HepG2 (cell line): ENCODE measurements at regions not wholly inside any gene's neighbourhood (a gene's known extent, or its start where the extent isn't known, plus 50 kb on each side); places are given as distances from the start of the nearest gene placed in this dataset.

ENCODE experiments used
- BCL6 ChIP-seq: IDR thresholded peaks from 2 replicates; pipeline ENCODE4 v1.6.1; 2016; ENCODE audit warnings: missing genetic modification reagents, missing compliant biosample characterization
- CEBPG ChIP-seq: IDR thresholded peaks from 2 replicates; pipeline ENCODE4 v1.6.1; 2016
- ESRRA ChIP-seq: sonication (generic); formaldehyde crosslinking; IDR thresholded peaks from 2 replicates; pipeline ENCODE4 v1.5.1; 2020; ENCODE audit warnings: mild to moderate bottlenecking, low read depth, missing genetic modification reagents
- FOXO1 ChIP-seq: sonication (generic); formaldehyde crosslinking; IDR thresholded peaks from 2 replicates; pipeline ENCODE4 v1.4.0; 2020; ENCODE audit warnings: missing genetic modification reagents
- HNF4A ChIP-seq: sonication (generic); formaldehyde crosslinking; IDR thresholded peaks from 2 replicates; pipeline ENCODE4 v1.4.0; 2020; ENCODE audit warnings: missing genetic modification reagents
- MEF2D ChIP-seq: sonication (generic); formaldehyde crosslinking; IDR thresholded peaks from 2 replicates; pipeline ENCODE4 v1.5.1; 2020; ENCODE audit warnings: mild to moderate bottlenecking, missing genetic modification reagents
- NR2F6 ChIP-seq, 2 experiments: IDR thresholded peaks; 2 replicates each; pipeline ENCODE4 v1.6.1; 2016; ENCODE audit warnings: antibody characterized with exemption in 1 of 2, mild to moderate bottlenecking in 1 of 2
- SAFB2 ChIP-seq: sonication (generic); formaldehyde crosslinking; IDR thresholded peaks from 2 replicates; pipeline ENCODE4 v1.5.1; 2020; ENCODE audit warnings: missing genetic modification reagents, low read depth, mild to moderate bottlenecking, borderline replicate concordance
- SALL1 ChIP-seq: sonication (generic); formaldehyde crosslinking; IDR thresholded peaks from 2 replicates; pipeline ENCODE4 v1.8.0; 2022; ENCODE audit warnings: mild to moderate bottlenecking, missing genetic modification reagents
- SOX13 ChIP-seq, 3 experiments: fragments of 450-650 bp in 1 of 3; sonication (generic) in 1 of 3; formaldehyde crosslinking in 1 of 3; IDR thresholded peaks in 2 of 3; conservative IDR thresholded peaks in 1 of 3; 2 replicates each; pipeline versions ENCODE4 v1.5.0 to v1.6.1; 2016 to 2020; ENCODE audit warnings: antibody characterized with exemption in 1 of 3, mild to moderate bottlenecking in 1 of 3, missing compliant biosample characterization in 1 of 3, missing genetic modification reagents in 1 of 3, moderate library complexity in 1 of 3
- SOX6 ChIP-seq, 2 experiments: fragments of 450-650 bp in 1 of 2; sonication (generic) in 1 of 2; formaldehyde crosslinking in 1 of 2; IDR thresholded peaks; 2 replicates each; pipeline versions ENCODE4 v1.4.0 to v1.6.1; 2017 to 2020; ENCODE audit warnings: antibody characterized with exemption in 1 of 2, mild to moderate bottlenecking in 1 of 2, missing genetic modification reagents in 1 of 2
- ZMYM4 ChIP-seq: sonication (generic); formaldehyde crosslinking; IDR thresholded peaks from 2 replicates; pipeline ENCODE4 v1.8.1; 2023; ENCODE audit warnings: mild to moderate bottlenecking, missing genetic modification reagents
- ZSCAN12 ChIP-seq: sonication (generic); formaldehyde crosslinking; IDR thresholded peaks from 2 replicates; pipeline ENCODE4 v1.9.0; 2021; ENCODE audit warnings: mild to moderate bottlenecking, missing genetic modification reagents
- TF ChIP-seq, protein P1 (sequence below): sonication (generic); formaldehyde crosslinking; IDR thresholded peaks from 2 replicates; pipeline ENCODE4 v1.8.0; 2022; ENCODE audit warnings: missing genetic modification reagents, mild to moderate bottlenecking, borderline replicate concordance
- TF ChIP-seq, protein P2 (sequence below): IDR thresholded peaks from 2 replicates; pipeline ENCODE4 v1.4.0; 2020; ENCODE audit warnings: mild to moderate bottlenecking, missing genetic modification reagents
- TF ChIP-seq, protein P3 (sequence below): sonication (generic); formaldehyde crosslinking; IDR thresholded peaks from 2 replicates; pipeline ENCODE4 v1.8.0; 2022; ENCODE audit warnings: mild to moderate bottlenecking, missing genetic modification reagents
- TF ChIP-seq, protein P4 (sequence below): sonication (generic); formaldehyde crosslinking; IDR thresholded peaks from 2 replicates; pipeline ENCODE4 v1.4.0; 2020; ENCODE audit warnings: mild to moderate bottlenecking, missing genetic modification reagents

DNA sequence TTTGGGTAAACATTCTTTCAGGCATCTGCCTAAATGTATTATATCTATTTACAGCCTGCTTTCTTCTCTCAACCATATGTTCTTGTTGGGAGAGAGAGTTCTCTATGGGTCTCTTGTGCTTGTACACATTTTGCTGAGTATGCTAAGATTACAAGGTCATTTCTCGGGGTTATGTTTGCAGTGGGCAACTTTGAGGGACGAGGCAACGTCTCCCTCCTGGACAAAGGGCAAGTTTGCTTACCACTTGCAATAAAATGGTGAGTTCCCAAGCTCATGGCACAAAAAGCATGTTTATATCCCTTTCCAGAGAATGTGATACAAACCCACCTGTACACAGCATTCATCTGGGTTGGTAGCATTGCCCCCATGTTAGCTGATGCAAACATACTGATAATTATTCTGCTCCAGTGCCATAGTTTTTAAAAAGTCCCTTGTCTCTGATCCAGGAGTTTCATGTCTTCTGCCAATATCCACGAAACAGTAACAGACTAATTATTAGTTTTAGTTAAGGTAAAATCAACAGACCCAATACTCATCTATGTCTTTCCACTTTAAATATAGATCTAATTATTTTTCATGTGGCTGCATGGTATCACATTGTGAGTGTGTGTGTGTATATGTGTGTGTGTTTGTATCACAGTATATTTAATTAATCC is 84.2 kb upstream of the MAPK4 start (continued):
- TF ChIP-seq, protein P1, sequence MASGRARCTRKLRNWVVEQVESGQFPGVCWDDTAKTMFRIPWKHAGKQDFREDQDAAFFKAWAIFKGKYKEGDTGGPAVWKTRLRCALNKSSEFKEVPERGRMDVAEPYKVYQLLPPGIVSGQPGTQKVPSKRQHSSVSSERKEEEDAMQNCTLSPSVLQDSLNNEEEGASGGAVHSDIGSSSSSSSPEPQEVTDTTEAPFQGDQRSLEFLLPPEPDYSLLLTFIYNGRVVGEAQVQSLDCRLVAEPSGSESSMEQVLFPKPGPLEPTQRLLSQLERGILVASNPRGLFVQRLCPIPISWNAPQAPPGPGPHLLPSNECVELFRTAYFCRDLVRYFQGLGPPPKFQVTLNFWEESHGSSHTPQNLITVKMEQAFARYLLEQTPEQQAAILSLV (CRISPR knock-in tag), result no peak
- peak; percentile 31; the same call in 1 of the 2 replicates for TF ChIP-seq NR2F6 (IDR thresholded peaks at IDR 0.05)
- TF ChIP-seq NR2F6 (CRISPR knock-in tag; IDR thresholded peaks at IDR 0.05), result peak; percentile 49; the same call in 1 of the 2 replicates
- TF ChIP-seq ZMYM4, result peak; percentile 73; the same call in 1 of the 2 replicates
- no peak for TF ChIP-seq SAFB2 (CRISPR knock-in tag)
- TF ChIP-seq, protein P2, sequence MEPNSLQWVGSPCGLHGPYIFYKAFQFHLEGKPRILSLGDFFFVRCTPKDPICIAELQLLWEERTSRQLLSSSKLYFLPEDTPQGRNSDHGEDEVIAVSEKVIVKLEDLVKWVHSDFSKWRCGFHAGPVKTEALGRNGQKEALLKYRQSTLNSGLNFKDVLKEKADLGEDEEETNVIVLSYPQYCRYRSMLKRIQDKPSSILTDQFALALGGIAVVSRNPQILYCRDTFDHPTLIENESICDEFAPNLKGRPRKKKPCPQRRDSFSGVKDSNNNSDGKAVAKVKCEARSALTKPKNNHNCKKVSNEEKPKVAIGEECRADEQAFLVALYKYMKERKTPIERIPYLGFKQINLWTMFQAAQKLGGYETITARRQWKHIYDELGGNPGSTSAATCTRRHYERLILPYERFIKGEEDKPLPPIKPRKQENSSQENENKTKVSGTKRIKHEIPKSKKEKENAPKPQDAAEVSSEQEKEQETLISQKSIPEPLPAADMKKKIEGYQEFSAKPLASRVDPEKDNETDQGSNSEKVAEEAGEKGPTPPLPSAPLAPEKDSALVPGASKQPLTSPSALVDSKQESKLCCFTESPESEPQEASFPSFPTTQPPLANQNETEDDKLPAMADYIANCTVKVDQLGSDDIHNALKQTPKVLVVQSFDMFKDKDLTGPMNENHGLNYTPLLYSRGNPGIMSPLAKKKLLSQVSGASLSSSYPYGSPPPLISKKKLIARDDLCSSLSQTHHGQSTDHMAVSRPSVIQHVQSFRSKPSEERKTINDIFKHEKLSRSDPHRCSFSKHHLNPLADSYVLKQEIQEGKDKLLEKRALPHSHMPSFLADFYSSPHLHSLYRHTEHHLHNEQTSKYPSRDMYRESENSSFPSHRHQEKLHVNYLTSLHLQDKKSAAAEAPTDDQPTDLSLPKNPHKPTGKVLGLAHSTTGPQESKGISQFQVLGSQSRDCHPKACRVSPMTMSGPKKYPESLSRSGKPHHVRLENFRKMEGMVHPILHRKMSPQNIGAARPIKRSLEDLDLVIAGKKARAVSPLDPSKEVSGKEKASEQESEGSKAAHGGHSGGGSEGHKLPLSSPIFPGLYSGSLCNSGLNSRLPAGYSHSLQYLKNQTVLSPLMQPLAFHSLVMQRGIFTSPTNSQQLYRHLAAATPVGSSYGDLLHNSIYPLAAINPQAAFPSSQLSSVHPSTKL, result peak; percentile 70
- TF ChIP-seq, protein P3, sequence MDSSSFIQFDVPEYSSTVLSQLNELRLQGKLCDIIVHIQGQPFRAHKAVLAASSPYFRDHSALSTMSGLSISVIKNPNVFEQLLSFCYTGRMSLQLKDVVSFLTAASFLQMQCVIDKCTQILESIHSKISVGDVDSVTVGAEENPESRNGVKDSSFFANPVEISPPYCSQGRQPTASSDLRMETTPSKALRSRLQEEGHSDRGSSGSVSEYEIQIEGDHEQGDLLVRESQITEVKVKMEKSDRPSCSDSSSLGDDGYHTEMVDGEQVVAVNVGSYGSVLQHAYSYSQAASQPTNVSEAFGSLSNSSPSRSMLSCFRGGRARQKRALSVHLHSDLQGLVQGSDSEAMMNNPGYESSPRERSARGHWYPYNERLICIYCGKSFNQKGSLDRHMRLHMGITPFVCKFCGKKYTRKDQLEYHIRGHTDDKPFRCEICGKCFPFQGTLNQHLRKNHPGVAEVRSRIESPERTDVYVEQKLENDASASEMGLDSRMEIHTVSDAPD (CRISPR knock-in tag), result 0 out of 2 replicates have a peak, but pooled peaks have one; percentile 26
- no peak for TF ChIP-seq CEBPG (CRISPR knock-in tag)
- peak; percentile 50; the same call in 1 of the 2 replicates for TF ChIP-seq SALL1 (CRISPR knock-in tag)
- TF ChIP-seq HNF4A (CRISPR knock-in tag), result peak; percentile 80
- TF ChIP-seq ZSCAN12, result no peak
- TF ChIP-seq SOX13 (IDR thresholded peaks at IDR 0.05), result no peak
- peak in 1 of 2 experiments; percentile 28; a peak in 1 of 4 replicates for TF ChIP-seq SOX13 (CRISPR knock-in tag; conservative IDR thresholded peaks at IDR 0.05 in 1 of 2, IDR thresholded peaks at IDR 0.05 in 1 of 2)
- no peak for TF ChIP-seq MEF2D (CRISPR knock-in tag)
- peak; percentile 54 for TF ChIP-seq BCL6 (CRISPR knock-in tag)
- peak; percentile 41; the same call in 1 of the 2 replicates for TF ChIP-seq FOXO1 (CRISPR knock-in tag)
- no peak for TF ChIP-seq ESRRA (CRISPR knock-in tag)
- TF ChIP-seq, protein P4, sequence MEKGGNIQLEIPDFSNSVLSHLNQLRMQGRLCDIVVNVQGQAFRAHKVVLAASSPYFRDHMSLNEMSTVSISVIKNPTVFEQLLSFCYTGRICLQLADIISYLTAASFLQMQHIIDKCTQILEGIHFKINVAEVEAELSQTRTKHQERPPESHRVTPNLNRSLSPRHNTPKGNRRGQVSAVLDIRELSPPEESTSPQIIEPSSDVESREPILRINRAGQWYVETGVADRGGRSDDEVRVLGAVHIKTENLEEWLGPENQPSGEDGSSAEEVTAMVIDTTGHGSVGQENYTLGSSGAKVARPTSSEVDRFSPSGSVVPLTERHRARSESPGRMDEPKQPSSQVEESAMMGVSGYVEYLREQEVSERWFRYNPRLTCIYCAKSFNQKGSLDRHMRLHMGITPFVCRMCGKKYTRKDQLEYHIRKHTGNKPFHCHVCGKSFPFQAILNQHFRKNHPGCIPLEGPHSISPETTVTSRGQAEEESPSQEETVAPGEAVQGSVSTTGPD (CRISPR knock-in tag), result 0 out of 2 replicates have a peak, but pooled peaks have one; percentile 26
- TF ChIP-seq SOX6 (IDR thresholded peaks at IDR 0.05), result no peak
- TF ChIP-seq SOX6 (CRISPR knock-in tag; IDR thresholded peaks at IDR 0.05), result 0 out of 2 replicates have a peak, but pooled peaks have one; percentile 35
